ENCODE measurements at regions not wholly inside any gene's neighbourhood (a gene's known extent, or its start where the extent isn't known, plus 50 kb on each side); places are given as distances from the start of the nearest gene placed in this dataset.

- TF ChIP-seq ATF3 (CRISPR knock-in tag; conservative IDR thresholded peaks at IDR 0.05) (no peak), CREM (CRISPR knock-in tag; IDR thresholded peaks at IDR 0.05) (no peak), NFE2L1 (CRISPR knock-in tag; IDR thresholded peaks at IDR 0.05) (no peak), FOXP1 (CRISPR knock-in tag; IDR thresholded peaks at IDR 0.05; ENCODE audit: borderline replicate concordance) (no peak), ZNF281 (CRISPR knock-in tag; IDR thresholded peaks at IDR 0.05) (no peak), GTF2I (CRISPR knock-in tag; conservative IDR thresholded peaks at IDR 0.05) (no peak), ZNF416 (CRISPR knock-in tag; IDR thresholded peaks at IDR 0.05) (no peak)
- Mint-ChIP-seq H3K9me3 (no peaks in the 10 kb centered on the region), H3K27ac (no peak overlapping the region), H3K36me3 (no peaks in the 10 kb centered on the region), H3K4me3 (no peak overlapping the region), H3K4me1 (no peaks in the 10 kb centered on the region), H3K27me3 (ENCODE audit: low read depth) (no peaks in the 10 kb centered on the region)
- ChIA-PET POLR2A (no interaction called here), CTCF (no interaction called here)
- DNase-seq (ENCODE audit: low spot score), result no peak
- no peak for ATAC-seq
Observed at GRCh38 chr5:118619823-118620222, 368.5 kb downstream of the DTWD2 start.

- CTCF ChIA-PET, result interaction anchor here (0.6 kb wide), 1 partner anchor 631 kb away, joined by 3 read pairs; no protein-coding TSS in a partner anchor
- no peak overlapping the region for H3K4me3 Mint-ChIP-seq
- H3K27ac Mint-ChIP-seq, result no peak overlapping the region
- H3K4me1 Mint-ChIP-seq, result no peaks in the 10 kb centered on the region
- no peaks in the 10 kb centered on the region for H3K9me3 Mint-ChIP-seq
- H3K36me3 Mint-ChIP-seq, result no peaks in the 10 kb centered on the region
- ATAC-seq (no peak), DNase-seq (ENCODE audit: low spot score) (no peak)
- POLR2A ChIA-PET, result no interaction called here
- H3K27me3 Mint-ChIP-seq (ENCODE audit: low read depth), result no peaks in the 10 kb centered on the region
- TF ChIP-seq OVOL2 (CRISPR knock-in tag; IDR thresholded peaks at IDR 0.05; ENCODE audit: borderline replicate concordance) (no peak), AFF4 (CRISPR knock-in tag; IDR thresholded peaks at IDR 0.05; ENCODE audit: borderline replicate concordance) (no peak), ARID4B (CRISPR knock-in tag; IDR thresholded peaks at IDR 0.05; ENCODE audit: borderline replicate concordance) (no peak), GTF2I (CRISPR knock-in tag; conservative IDR thresholded peaks at IDR 0.05) (no peak), PREB (CRISPR knock-in tag; IDR thresholded peaks at IDR 0.05; ENCODE audit: borderline replicate concordance) (no peak), TCF7 (CRISPR knock-in tag; IDR thresholded peaks at IDR 0.05; ENCODE audit: low read depth) (no peak), CREM (CRISPR knock-in tag; IDR thresholded peaks at IDR 0.05) (no peak), PRDM15 (CRISPR knock-in tag; IDR thresholded peaks at IDR 0.05) (no peak), HMGXB4 (CRISPR knock-in tag; IDR thresholded peaks at IDR 0.05) (no peak), ZNF416 (CRISPR knock-in tag; IDR thresholded peaks at IDR 0.05) (no peak), FOXJ3 (CRISPR knock-in tag; IDR thresholded peaks at IDR 0.05; ENCODE audit: borderline replicate concordance) (no peak)
Observed at GRCh38 chr5:118616281-118616680, 372.1 kb downstream of the DTWD2 start.
